NAMALWA (cell line): ENCODE measurements at regions not wholly inside any gene's neighbourhood (a gene's known extent, or its start where the extent isn't known, plus 50 kb on each side); places are given as distances from the start of the nearest gene placed in this dataset.
"Not testable (repeated sequence)": the region's sequence is repeated elsewhere in the genome, so short reads cannot be mapped to it uniquely, and the experiment has no call there.

ENCODE experiments used
- DNase-seq: peaks from one replicate; pipeline ENCODE4 v3.0.0-alpha.2; 2015; ENCODE audit warnings: low spot score

DNA sequence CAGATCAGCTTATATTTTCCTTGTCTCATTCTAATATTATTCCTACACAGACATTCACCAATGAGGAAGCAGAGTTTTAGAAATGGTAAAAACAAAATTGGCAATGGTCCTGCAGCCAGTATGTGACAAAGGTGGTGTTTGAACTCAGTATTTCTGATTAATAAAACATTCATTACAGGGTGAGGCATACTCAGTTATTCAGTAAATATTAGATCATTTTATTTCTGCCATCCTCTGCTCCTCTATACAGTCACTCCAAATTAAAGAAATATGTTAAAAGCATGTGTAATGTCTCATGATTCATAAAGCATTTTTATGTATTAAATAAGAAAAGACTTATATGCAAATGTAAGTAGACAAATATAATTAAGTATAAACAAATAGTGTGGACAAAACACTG, 684.6 kb upstream of the ACO1 start:
- DNase-seq: no peak

GRCh38 chr9:31700252-31701045, 684.0 kb upstream of the ACO1 start:
- DNase-seq: no peak

DNA sequence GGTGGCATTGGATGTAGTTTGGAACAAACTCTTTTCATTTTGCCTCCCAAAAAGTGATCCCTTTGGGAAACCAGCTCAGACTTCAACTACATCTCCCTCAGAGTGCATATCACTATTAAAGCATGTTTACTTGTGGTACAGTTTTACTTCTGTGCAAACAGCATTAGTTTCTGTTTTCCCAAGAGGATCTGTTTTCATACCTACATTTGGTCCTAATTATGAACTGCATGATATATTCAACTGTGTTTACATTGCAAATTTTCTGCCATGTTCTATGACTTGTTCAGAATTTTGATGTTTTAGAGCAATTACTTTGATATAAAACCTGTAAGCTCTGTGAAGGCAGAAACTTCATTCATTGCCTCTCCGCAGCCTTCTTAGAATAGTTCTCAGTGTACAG, 681.5 kb upstream of the ACO1 start:
- no peak for DNase-seq

DNA sequence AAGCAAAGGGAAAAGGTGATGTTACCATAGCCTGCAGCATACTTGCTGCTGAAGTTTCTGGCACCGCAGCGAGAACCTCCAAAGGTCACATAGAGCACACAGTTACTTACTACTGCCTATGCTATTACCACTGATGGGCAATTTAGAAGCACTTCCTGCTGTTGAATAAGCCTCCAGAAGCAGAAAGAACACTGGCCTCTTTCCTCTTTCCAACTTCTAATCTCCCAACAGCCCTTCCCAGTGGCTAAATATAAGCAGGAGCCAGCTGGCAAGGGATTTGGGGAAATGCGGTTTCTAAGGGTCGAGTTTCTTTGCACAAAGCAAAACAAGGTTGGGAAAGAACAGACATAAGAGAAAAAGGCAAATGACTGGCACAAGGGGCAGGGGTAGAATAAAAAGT, 669.2 kb upstream of the ACO1 start:
- no peak for DNase-seq

DNA sequence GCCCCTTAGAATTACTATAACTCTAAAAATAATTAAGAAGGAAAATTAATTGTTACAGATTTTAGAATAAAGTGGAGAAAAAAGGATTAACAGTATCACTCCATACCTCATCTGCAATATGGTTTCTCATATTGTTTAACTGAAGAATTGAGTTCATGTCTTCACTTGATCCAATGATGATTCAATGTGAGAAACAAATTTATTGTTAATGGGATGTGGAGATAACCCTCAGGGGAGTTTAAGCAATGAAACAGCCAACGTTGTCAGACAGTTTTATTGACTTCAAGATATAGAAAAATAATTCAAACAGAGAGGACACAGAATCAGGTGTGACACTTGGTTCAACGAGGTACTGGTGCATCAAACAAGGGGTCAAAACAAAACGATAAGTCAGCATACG, 665.2 kb upstream of the ACO1 start:
- DNase-seq: no peak

- DNase-seq: no peak
These were observed 654.0 kb upstream of the ACO1 start for GRCh38 chr9:31730398-31730797.

DNA sequence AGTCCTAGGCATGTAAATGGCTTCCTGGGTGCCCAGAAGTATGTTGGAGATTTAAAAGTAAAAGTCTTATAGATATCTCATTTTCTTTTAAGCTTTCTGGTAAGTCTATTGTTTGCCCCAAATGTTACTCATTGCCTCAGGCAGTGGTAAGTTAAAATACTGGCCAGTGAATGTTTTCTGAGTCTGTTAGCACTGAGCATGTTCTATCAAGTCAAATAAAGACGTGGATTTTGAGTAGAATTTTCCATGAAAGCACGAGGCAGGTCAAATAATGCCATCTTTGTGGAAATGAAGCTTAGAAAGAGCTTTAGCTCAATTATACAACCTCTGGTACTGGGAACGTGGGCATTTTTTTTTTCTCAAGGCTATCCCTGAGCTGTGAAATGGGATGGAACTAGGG, 651.3 kb upstream of the ACO1 start:
- no peak for DNase-seq

- DNase-seq: no peak
These were observed 647.8 kb upstream of the ACO1 start for GRCh38 chr9:31736581-31737179.

GRCh38 chr9:31740705-31741104, 643.7 kb upstream of the ACO1 start:
- DNase-seq: no peak

- no peak for DNase-seq
These were observed 639.9 kb upstream of the ACO1 start for GRCh38 chr9:31744589-31744988.

GRCh38 chr9:31745468-31745867, 639.0 kb upstream of the ACO1 start:
- DNase-seq: no peak

DNA sequence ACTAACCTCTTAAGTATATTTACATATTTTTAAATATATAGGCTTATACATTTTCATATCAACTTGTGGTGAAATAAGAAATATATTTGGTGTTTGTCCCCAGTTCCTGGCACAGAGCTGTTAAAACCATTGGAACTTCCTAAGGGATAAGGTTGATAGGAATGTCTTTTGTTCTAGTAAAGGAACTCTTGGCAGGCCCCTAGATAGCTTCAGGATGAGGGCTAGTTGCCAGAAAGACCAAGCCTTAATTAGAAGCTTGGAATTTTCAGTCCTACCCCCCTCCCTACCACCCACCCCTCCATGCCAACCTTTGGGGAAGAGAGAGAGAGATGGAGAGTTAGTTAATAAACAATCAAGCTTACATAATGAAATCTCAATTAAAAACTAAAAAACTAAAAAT, 638.6 kb upstream of the ACO1 start:
- no peak for DNase-seq

DNA sequence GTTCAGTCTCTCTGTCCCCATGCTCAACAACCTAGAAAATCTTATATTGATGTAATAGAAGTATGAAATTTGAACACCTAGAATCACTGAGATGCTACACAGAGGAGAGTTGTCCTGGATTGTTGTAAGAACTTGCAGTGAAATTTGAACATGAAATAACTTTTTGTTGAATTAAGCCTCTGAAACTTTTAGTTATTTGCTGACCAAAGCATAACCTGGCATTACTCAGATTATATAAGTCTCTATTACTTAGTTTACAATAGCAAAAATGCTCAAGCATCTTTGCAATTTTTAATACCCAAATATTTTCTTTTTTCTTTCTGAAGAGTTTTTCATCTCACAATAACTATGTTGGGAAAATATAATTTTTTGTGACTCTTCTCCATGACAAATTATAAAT, 630.7 kb upstream of the ACO1 start:
- no peak for DNase-seq

GRCh38 chr9:31759703-31760102, 624.7 kb upstream of the ACO1 start:
- DNase-seq: peak; percentile 4

DNA sequence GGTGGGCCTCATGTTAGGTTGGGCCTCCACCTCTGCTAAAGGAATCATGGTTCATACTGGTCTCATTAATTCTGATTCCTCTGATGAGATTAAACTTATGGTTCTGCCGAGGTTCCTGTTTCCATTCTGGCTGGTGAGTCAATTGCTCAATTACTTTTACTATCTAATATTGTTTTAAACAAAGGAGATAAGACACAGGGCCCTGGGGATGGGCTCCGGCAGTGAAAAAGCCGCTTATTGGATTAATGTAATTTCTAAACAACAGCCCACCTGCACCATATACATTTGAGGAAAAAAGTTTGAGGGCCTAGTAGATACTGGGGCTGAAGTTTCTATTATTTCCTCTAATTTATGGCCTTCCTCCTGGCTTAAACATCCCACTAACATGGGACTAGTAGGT, 610.4 kb upstream of the ACO1 start:
- DNase-seq: not testable (repeated sequence)

DNA sequence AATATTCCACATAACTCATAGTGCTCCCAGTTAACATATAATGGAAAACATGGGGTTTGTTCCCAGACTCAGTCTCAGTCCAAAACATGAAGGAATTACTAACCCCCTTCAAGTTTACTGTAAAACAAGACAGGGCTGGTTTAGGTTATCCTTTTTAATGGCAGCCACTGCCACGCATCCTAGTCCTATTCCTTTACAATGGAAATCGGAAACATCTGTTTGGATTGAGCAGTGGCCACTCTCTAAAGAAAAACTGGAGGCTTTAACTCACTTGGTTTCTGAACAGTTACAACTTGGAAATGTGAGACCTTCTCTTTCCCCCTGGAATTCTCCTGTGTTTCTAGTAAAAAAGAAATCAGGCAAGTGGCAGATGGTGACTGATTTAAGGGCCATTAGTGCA, 609.9 kb upstream of the ACO1 start:
- no peak for DNase-seq

DNA sequence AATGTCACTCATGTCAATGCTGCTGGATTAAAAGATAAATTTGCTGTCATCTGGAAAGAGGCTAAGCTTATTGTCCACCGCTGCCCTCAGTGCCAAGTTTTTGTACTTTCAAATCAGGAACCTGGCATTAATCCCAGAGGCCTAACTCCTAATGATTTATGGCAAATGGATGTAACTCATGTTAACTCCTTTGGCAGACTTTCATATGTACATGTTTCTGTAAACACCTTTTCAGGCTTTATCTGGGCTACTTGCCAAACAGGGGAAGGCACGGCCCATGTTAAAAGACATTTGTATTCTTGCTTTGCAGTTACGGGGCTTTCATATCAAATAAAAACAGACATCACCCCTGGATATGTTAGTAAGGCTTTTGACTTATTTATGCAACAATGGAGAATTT, 608.0 kb upstream of the ACO1 start:
- DNase-seq: no peak

GRCh38 chr9:31783491-31783890, 601.0 kb upstream of the ACO1 start:
- DNase-seq: no peak

GRCh38 chr9:31790720-31791119, 593.7 kb upstream of the ACO1 start:
- no peak for DNase-seq

- peak; percentile 29 for DNase-seq
These were observed 584.4 kb upstream of the ACO1 start for GRCh38 chr9:31799953-31800609.

DNA sequence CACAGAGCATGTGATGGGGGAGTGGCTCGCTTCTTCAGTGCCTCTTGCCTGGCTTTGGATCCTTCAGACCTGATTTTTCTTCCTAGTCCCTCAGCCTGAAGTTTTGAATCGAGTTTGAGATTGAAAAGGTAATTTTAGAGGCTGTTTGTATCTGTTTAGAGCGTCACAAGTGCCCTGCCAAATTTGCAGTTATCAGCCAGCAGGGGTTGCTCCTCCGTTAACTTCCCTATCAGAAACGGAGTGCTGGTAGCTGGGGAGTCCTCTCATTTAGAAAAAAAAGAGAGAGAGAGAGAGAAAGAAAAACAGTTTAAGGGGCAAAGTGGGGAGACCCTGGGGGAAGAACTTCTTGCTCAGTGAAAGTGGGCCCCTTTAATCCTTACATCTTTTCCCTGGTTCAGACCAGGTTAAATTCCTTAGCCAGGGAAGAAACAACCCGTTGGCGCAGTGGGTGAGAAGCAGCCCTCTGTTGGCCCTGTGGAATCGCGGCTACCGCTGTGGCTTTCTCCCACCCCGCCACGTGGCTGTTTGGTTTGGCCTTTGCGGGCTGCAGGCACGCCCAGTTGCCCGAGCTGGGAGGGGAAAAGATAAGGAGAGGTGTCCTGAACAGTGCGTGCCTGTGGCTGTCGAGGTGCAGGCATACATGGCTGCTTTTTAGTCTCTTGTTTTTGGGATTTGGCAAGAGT, 576.7 kb upstream of the ACO1 start:
- DNase-seq: peak; percentile 29

DNA sequence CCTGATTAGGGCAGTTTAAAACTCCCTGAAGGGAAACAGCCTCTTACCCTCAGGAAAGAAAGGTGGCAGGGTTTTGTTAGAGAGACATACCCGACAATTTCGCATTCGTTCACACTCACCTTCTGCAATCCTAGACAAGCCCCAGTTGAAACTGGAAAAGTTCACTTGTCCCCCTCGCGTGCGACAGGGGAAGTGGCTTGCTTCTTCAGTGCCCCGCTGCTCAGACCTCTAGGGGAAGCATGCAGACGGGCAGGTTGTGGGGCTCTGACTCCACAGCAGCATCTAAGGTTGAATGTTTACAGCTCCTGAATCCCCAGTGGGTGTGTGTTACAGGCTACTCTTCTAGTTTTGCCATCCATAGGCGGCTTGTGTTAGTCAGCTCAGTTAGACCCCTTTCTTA, 575.7 kb upstream of the ACO1 start:
- DNase-seq: no peak

DNA sequence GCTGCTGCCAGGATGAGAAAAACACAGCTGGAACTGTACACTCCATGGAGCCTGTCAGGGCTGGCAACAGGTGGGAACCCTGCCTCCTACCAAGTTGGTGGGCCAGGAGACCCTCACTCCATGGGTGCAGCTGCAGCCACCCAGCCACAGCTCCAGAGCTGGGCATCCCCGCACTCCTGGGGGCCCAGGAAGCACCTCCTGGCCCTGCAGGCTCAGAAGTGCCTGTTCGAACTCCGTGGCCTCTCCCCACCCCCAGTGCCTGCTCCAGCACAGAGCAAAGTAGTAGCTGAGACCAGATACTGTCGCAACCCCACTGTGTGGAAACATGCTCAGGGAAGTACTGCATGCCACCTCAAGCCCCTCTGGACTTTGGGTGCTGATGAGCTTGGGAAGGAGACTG, 564.0 kb upstream of the ACO1 start:
- DNase-seq: no peak
